HG03521 (cell line): ENCODE measurements at regions not wholly inside any gene's neighbourhood (a gene's known extent, or its start where the extent isn't known, plus 50 kb on each side); places are given as distances from the start of the nearest gene placed in this dataset.
"Not testable (repeated sequence)": the region's sequence is repeated elsewhere in the genome, so short reads cannot be mapped to it uniquely, and the experiment has no call there.

Experiments used
- ATAC-seq: cut with Tn5 transposase; IDR thresholded peaks from one replicate; pipeline ENCODE4 v1.9.1; 2021; ENCODE audit warnings: mild to moderate bottlenecking, moderate library complexity; ENCODE audit not compliant: unreplicated experiment

- not testable (repeated sequence) for ATAC-seq
Measured at GRCh38 chr7:91627324-91627723, 253.2 kb downstream of the MTERF1 start.

- no peak for ATAC-seq
Measured at GRCh38 chr7:91628742-91629141, 251.8 kb downstream of the MTERF1 start.

- ATAC-seq, result no peak
Measured at GRCh38 chr7:91630581-91631380, 249.7 kb downstream of the MTERF1 start.

GRCh38 chr7:91632234-91632940, 248.1 kb downstream of the MTERF1 start:
- ATAC-seq, result no peak

- ATAC-seq, result no peak
Measured at GRCh38 chr7:91633013-91633441, 247.5 kb downstream of the MTERF1 start.

GRCh38 chr7:91634485-91635177, 245.9 kb downstream of the MTERF1 start:
- ATAC-seq, result no peak

GRCh38 chr7:91636129-91636724, 244.3 kb downstream of the MTERF1 start:
- ATAC-seq, result no peak

GRCh38 chr7:91636728-91637127, 243.8 kb downstream of the MTERF1 start:
- ATAC-seq, result no peak

- no peak for ATAC-seq
Measured at GRCh38 chr7:91644256-91644655, 236.2 kb downstream of the MTERF1 start.

GRCh38 chr7:91645542-91645941, 235.0 kb downstream of the MTERF1 start:
- ATAC-seq, result no peak

- ATAC-seq, result no peak
Measured at GRCh38 chr7:91651986-91652385, 228.5 kb downstream of the MTERF1 start.

GRCh38 chr7:91653286-91653685, 227.2 kb downstream of the MTERF1 start:
- ATAC-seq, result no peak

- no peak for ATAC-seq
Measured at GRCh38 chr7:91655656-91656055, 224.8 kb downstream of the MTERF1 start.

- no peak for ATAC-seq
Measured at GRCh38 chr7:91656541-91657482, 223.7 kb downstream of the MTERF1 start.

GRCh38 chr7:91657483-91658071, 222.9 kb downstream of the MTERF1 start:
- ATAC-seq, result no peak

- no peak for ATAC-seq
Measured at GRCh38 chr7:91659096-91659495, 221.4 kb downstream of the MTERF1 start.

- no peak for ATAC-seq
Measured at GRCh38 chr7:91660734-91661356, 219.7 kb downstream of the MTERF1 start.

- no peak for ATAC-seq
Measured at GRCh38 chr7:91661727-91662126, 218.8 kb downstream of the MTERF1 start.

GRCh38 chr7:91668217-91668616, 212.3 kb downstream of the MTERF1 start:
- ATAC-seq, result no peak
